Pancreas (tissue), 10 donors: ENCODE measurements at regions not wholly inside any gene's neighbourhood (a gene's known extent, or its start where the extent isn't known, plus 50 kb on each side); places are given as distances from the start of the nearest gene placed in this dataset.

Source experiments
- ATAC-seq, 4 donors: fragments of 200-7000 bp; cut with Tn5 transposase; one replicate each; pipeline versions ENCODE4 v1.8.0 to v1.9.1; 2020; ENCODE audit warnings: mild to moderate bottlenecking in 4 of 4, moderate library complexity in 4 of 4
- DNase-seq, 6 donors: peaks; one replicate each; pipeline ENCODE4 v3.0.0-alpha.2; 2020
- FAIRE-seq: peaks from 2 replicates; lab custom pipeline; 2012; peaks lifted over from hg19 to GRCh38; lab: Jason Lieb, UNC
- H3K27ac ChIP-seq, 4 donors: fragments of 200-600 bp; sonication (generic); 1 replicate in 3 of 4; 2 replicates in 1 of 4; pipeline versions ENCODE4 v1.5.0 to v1.8.0; 2020
- H3K27me3 ChIP-seq, 4 donors: fragments of 200-600 bp; one replicate each; pipeline ENCODE4 v1.8.0; 2021
- H3K36me3 ChIP-seq, 3 donors: fragments of 200-600 bp; sonication (generic) in 1 of 3; one replicate each; pipeline versions ENCODE4 v1.5.0 to v1.8.0; 2020 to 2021
- H3K4me1 ChIP-seq, 3 donors: fragments of 200-600 bp; one replicate each; pipeline ENCODE4 v1.8.0; 2021
- H3K4me3 ChIP-seq, 4 donors: fragments of 200-600 bp; sonication (generic) in 2 of 4; one replicate each; pipeline versions ENCODE4 v1.5.0 to v1.8.0; 2020 to 2021
- H3K9me3 ChIP-seq, 4 donors: fragments of 200-600 bp; one replicate each; pipeline ENCODE4 v1.8.0; 2021
- WGBS, 2 donors: extraction: QIAGEN DNeasy Blood & Tissue Kit; methylation state at CpG; one replicate each; pipeline ENCODE4 v1.1.7; 2013; 5-methylcytosine and 5-hydroxymethylcytosine counted together
- intact Hi-C, 3 donors: fragments of 100-400 bp; cut with DNase I; formaldehyde crosslinking; loops; one replicate each; pipeline versions ENCODE4 v1.11.1 to v1.14.2; 2022
- TF ChIP-seq, protein P1 (sequence below), 4 donors: fragments of 200-600 bp; sonication (generic) in 3 of 4; IDR thresholded peaks; one replicate each; pipeline versions ENCODE4 v1.5.0 to v1.8.0; 2021; ENCODE audit warnings: antibody characterized with exemption in 4 of 4
- donor health status: healthy with polysubstance abuse.
- donor health status: DM: no; HTN: no; CAD: no; lungs with moderate emphysema.
- donor health status: DM: no; HTN: no; CAD: no.
- donor health status: control.
- donor health status: control.
- donor health status: Bipolar disorder and iron deficiency.
- donor health status: DM: yes; HTN: yes; CAD: no.
- donor health status: DM: no; HTN: no; CAD: no.
- donor health status: DM: no; HTN: no; CAD: no.
- donor health status: DM: yes; HTN: yes; CAD: no.

- intact Hi-C loops = no loop called here
- ATAC-seq (no peak), DNase-seq (no peak), FAIRE-seq (no peak)
- Histone ChIP-seq H3K9me3 (no peaks in the 10 kb centered on the region), H3K4me1 (peaks cover 0 to 4% (median 0%) of the 10 kb centered on the region in 3 donors), H3K27ac (no peak overlapping the region), H3K36me3 (no peaks in the 10 kb centered on the region), H3K27me3 (peaks cover 0 to 15% (median 0%) of the 10 kb centered on the region in 4 donors), H3K4me3 (no peak overlapping the region)
- TF ChIP-seq, protein P1, sequence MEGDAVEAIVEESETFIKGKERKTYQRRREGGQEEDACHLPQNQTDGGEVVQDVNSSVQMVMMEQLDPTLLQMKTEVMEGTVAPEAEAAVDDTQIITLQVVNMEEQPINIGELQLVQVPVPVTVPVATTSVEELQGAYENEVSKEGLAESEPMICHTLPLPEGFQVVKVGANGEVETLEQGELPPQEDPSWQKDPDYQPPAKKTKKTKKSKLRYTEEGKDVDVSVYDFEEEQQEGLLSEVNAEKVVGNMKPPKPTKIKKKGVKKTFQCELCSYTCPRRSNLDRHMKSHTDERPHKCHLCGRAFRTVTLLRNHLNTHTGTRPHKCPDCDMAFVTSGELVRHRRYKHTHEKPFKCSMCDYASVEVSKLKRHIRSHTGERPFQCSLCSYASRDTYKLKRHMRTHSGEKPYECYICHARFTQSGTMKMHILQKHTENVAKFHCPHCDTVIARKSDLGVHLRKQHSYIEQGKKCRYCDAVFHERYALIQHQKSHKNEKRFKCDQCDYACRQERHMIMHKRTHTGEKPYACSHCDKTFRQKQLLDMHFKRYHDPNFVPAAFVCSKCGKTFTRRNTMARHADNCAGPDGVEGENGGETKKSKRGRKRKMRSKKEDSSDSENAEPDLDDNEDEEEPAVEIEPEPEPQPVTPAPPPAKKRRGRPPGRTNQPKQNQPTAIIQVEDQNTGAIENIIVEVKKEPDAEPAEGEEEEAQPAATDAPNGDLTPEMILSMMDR (IDR thresholded peaks at IDR 0.05) = no peak
- WGBS, 2 donors = 27 to 30% methylated on average over 11 of the region's 11 CpGs
Measured at GRCh38 chr3:10706740-10707399, 109.2 kb upstream of the SLC6A11 start.

- ATAC-seq = peak in 1 of 4 donors; percentile 25
- H3K36me3 ChIP-seq = no peaks in the 10 kb centered on the region
- TF ChIP-seq, protein P1 (IDR thresholded peaks at IDR 0.05) = no peak
- H3K9me3 ChIP-seq = no peaks in the 10 kb centered on the region
- H3K27me3 ChIP-seq = peaks cover 0 to 15% (median 0%) of the 10 kb centered on the region in 4 donors
- peaks cover 0 to 4% (median 0%) of the 10 kb centered on the region in 3 donors for H3K4me1 ChIP-seq
- no peak for FAIRE-seq
- H3K27ac ChIP-seq = no peak overlapping the region
- WGBS, 2 donors = 1% methylated on average over 36 to 93 of the region's 93 CpGs
- peak overlapping the region in 2 of 4 donors; percentile 29 to 33 for H3K4me3 ChIP-seq
- intact Hi-C loops = no loop called here
- peak in 1 of 6 donors; percentile 59 for DNase-seq
Measured at GRCh38 chr3:10707400-10708215, 108.4 kb upstream of the SLC6A11 start.

DNA sequence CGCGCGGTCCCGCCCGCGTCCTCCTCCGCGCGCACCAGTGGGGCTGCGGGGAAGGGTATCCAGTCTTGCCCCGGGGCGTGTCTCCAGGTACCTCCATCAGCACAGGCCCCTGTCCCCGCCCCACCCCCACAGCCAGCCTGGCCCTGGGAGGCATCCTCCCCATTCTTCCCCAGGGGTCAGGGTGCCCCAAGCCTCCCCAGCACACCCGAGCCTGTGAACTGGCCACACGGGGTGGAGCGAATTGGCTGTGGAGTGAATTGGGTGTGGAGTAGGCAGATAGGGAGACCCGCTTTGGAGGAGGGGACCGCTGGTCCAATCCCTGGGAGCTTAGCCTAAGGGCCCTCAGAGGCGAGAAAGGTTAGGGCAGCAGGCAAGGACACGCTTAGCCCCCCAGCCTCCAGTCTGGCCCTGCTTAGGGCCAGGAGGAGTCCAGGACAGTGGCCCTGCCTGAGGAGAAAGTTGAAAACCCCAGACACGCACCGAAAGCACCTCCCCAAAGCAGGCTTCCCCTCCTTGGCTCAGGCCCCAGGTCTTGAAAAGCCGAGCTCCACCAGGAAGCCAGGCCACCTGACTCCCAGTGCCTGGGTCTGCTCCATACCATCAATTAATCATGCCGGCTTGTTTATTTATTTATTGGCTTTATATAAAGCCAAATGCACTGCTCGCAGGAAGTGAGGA lies 107.7 kb upstream of the SLC6A11 start:
- FAIRE-seq (no peak), DNase-seq (no peak), ATAC-seq (peak in 2 of 4 donors; percentile 17 to 24)
- no peaks in the 10 kb centered on the region for H3K36me3 ChIP-seq
- H3K4me1 ChIP-seq = peaks cover 0 to 4% (median 0%) of the 10 kb centered on the region in 3 donors
- H3K27ac ChIP-seq = no peak overlapping the region
- TF ChIP-seq, protein P1 (IDR thresholded peaks at IDR 0.05) = no peak
- peak overlapping the region in 1 of 4 donors; percentile 29 for H3K4me3 ChIP-seq
- H3K9me3 ChIP-seq = no peaks in the 10 kb centered on the region
- 14 to 16% methylated on average over 25 of the region's 25 CpGs for WGBS, 2 donors
- peaks cover 0 to 11% (median 0%) of the 10 kb centered on the region in 4 donors for H3K27me3 ChIP-seq
- intact Hi-C loops = no loop called here

GRCh38 chr3:10709110-10709781 lies 106.8 kb upstream of the SLC6A11 start:
- Histone ChIP-seq H3K4me1 (peaks cover 0 to 4% (median 0%) of the 10 kb centered on the region in 3 donors), H3K9me3 (no peaks in the 10 kb centered on the region), H3K4me3 (no peak overlapping the region), H3K27me3 (peaks cover 0 to 11% (median 0%) of the 10 kb centered on the region in 4 donors), H3K36me3 (no peaks in the 10 kb centered on the region), H3K27ac (no peak overlapping the region)
- no peak for FAIRE-seq
- TF ChIP-seq, protein P1 (IDR thresholded peaks at IDR 0.05) = no peak
- intact Hi-C loops = no loop called here
- WGBS, 2 donors = 77 to 84% methylated on average over 9 of the region's 9 CpGs
- DNase-seq = no peak
- ATAC-seq = no peak
